GM19372 (cell line): ENCODE measurements at regions not wholly inside any gene's neighbourhood (a gene's known extent, or its start where the extent isn't known, plus 50 kb on each side); places are given as distances from the start of the nearest gene placed in this dataset.

ENCODE experiments used
- ATAC-seq: cut with Tn5 transposase; IDR thresholded peaks from one replicate; pipeline ENCODE4 v1.9.1; 2021; ENCODE audit warnings: mild to moderate bottlenecking, low read depth, moderate library complexity; ENCODE audit not compliant: unreplicated experiment

DNA sequence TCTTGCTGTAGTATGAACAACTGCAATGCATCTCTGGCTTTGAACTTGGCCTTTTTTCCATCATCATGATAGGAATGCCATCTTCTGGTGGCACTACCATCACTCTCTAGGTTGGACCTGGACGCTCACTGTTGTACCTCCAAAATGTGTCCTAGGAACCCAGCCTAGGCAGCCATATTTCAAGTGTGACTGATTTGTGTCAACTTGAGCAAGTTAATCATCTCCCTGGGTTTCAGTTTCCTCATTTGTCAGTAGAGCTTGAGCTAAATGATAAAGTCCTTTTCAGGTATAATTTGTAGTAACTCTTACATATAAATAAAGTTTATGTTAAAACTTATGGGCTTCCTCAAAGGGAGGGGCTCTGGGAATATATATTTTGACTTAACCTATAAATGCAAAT lies 241.7 kb upstream of the CEP162 start:
- no peak for ATAC-seq

DNA sequence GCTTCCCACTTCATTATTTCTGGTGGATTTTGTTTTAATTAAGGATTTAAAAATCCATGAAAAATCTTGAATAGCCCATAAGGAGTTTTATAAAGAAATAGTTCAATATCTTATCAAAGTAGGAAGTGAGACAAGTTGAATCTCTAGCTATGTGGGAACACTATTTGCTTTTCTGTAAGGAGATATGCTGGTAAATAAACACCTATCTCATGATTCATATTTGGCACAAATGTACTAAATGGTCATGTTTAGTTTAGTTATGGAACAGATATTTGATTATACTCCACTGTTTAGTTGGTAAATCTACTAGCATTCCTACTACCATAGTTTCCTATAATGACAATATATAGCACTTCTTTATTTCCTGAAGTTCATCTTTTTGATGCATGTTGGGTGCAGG lies 239.9 kb upstream of the CEP162 start:
- no peak for ATAC-seq

DNA sequence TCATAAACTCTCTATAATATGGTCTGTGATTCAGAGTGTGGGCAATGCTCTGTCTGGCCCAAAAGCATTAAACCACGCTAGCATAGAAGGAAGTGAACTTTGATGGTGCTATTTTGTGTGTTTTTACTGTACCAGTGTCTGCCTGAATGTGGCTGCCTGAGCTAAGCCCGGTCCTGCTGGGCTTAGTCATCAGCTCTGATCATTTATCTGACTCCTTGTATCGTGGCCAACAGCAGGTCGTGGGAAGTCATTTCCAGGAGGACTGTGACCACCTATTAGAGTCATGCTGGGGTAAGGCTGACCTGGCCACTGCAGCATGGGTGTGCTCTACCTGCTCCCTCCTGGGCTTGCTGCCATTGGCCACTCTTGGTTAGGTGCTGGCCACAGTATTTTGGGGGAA lies 239.1 kb upstream of the CEP162 start:
- no peak for ATAC-seq

DNA sequence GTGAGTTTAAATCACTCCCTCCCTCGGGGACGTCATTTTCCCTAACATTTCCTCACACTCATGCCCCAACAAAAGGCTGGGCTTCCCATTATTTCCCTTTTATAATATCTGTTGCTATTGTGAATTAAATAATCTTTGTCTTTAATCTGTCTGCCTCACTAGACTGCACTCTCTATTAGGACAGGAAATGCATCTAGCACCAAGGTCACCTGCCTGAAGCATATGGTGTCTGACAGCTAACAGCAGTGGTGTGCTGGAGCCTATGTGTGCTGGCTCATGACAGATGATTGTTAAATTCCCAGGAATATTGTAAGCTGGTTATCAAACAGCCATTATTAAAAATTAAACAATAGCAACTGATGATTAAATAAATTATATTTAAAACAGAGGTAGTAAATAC lies 237.0 kb upstream of the CEP162 start:
- no peak for ATAC-seq

DNA sequence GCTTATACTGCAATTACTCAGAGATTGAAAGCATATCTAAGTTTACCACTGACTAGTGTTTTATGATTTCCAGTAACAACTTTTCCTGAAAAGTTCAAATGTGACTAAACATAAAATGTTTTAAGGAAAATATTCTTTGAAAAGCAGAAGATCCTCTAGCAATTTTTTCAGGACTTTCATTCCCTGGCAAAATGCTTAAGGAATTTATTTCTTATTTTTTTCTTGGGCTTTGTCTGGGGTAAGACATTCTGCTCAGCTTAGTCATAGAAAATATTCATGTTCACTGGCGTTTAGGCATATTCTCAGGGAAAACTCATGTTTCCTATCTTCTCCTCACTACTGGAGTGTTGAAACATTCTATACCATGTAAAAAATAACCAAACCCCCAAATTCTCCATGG lies 235.3 kb upstream of the CEP162 start:
- ATAC-seq, result no peak

DNA sequence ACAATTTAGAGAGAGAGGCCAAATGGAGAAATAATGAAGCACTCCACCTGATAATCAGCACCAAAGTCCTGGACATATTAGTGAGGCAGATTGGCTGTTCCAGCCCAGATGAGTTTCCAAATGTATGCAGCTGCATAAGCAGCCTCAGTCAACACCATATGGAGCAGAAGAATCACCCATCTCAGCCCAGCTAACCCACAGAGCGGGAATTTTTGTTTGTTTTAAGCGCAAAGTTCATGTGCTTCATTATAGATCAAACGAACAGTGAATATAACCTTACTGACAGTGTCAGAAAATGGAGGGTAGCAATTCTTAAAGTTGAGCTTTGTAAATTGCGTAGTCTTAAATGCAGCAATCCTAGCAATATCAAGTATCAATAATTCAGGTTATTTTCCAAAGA lies 234.0 kb upstream of the CEP162 start:
- no peak for ATAC-seq

DNA sequence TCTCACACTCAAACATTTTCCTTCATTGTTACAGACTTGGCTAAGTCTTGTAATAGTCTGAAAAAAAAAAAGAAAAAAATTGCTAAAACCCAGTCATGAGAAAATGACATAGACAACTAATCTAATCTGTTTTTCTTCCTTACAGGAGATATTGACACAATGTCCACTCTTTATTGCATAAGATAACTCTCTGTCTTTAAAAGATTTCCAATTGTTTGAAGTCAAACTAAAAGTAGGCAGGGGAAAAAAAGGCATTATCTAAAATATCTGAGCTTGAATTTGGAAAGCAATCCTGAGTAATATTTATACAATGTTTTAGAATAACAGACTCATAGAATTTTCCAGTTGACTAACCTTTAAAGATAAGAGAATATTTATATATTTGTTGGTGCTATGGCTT lies 233.0 kb upstream of the CEP162 start:
- no peak for ATAC-seq

DNA sequence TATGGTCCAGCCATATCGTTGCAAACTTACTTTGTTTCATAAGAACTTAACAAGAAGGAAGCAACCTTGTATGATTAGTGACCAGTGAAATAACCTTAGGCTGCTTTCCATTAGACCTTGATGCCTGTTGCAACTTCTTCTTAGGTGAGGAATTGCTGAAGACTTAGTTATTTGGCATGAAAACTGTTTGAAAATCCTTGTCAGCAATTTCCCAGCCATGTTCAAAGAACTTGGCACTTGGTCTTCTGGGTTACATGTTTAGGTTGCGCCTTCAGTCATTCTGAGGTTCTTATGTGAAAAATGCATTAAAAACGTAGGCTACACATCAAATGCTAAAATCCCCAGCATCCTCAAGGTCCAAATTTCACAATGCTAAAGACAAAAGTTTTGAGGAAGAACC lies 232.0 kb upstream of the CEP162 start:
- ATAC-seq, result no peak

DNA sequence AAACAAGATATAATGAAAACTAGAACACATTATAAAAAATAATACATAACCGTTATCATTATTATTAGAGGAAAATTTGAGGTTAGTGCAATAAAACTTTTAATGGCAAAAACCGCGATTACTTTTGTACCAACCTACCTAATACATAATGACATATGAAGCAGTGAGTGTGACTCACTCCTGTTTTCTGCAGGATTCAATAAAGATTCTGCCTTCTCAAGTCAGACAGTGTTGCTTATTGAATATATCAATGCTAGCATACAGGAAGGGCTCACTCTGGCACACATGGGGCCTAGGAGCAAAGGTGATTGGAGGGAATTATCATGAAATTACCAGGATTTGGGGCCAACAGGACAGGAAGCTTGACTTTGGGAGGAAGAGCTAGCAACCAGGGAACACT lies 230.8 kb upstream of the CEP162 start:
- ATAC-seq, result no peak

DNA sequence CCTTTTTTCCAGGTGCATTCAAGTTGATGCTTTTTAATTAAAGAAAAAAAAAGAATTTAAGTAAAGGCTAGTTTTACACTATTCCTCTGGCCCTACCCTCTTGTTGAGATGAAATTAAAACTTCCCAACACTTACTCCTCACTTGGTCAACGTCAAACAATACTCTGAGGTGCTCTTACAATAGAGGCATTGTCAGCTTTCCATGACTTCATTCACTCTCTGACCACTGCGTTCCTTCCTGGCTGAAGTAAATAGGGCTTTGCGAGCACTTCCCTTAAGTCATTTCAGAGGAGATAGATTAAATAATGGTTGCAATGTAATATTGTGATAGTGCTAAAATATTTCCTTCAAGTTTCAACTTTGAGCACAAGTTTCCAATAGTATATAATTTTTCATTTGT lies 229.8 kb upstream of the CEP162 start:
- no peak for ATAC-seq

DNA sequence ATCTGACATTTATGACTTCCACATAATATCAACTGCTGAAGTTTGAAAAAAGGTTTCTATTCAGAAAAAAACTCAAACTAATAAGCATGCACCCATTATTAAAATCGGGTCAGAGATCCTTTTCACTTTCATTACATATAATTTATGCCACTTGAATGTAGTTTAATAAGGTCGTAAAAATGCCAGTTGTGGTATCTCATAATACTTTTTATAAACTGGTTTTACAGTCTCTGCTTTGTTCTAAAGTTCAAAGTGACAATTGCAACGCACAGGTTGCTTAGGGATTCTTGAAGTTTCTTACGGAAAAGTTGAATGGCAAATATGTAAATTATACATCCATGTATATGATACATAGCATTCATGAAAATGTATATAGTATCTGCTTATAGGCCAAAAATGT lies 229.4 kb upstream of the CEP162 start:
- ATAC-seq, result no peak

DNA sequence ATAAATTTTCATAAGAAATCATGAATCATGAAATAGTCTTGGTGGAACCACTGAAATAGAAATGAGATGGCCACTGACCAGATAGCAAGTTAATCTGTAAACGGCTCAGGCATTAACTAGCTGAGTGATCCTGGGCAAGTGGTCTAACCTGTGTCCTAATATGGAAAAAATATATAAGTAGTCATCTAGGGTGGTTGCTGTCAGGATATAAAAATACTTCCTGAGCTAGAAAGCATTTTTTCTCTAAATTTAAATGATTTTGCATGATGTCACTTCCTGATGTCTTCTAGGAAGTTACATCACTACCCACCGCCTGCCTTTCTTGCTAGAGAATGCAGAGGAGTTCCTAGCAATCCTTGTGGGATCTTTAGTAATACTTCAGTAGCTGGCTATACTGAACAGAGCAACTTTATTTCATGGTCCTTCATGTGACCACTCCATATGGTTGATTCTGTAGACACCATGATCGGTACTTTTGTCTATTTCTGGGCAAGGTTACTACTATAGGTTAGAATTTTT lies 228.1 kb upstream of the CEP162 start:
- ATAC-seq, result no peak

DNA sequence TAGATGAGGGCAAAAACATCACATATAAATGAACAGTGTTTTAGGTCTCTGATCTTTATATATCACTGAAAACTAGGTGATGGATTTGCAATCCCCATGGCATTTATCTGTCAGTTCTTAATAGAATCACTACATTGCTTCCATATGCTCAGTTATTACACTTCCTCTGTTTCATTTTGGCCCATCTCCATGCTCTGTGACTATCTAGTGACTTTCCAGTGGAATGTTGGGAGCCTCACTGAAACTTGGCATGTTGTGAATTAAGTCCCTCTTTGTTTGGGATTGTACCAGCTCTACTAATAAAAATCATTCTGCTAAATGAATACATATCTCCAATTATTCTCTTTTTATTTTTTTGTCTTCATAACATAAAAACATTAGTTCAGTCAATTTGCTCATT lies 226.1 kb upstream of the CEP162 start:
- no peak for ATAC-seq

DNA sequence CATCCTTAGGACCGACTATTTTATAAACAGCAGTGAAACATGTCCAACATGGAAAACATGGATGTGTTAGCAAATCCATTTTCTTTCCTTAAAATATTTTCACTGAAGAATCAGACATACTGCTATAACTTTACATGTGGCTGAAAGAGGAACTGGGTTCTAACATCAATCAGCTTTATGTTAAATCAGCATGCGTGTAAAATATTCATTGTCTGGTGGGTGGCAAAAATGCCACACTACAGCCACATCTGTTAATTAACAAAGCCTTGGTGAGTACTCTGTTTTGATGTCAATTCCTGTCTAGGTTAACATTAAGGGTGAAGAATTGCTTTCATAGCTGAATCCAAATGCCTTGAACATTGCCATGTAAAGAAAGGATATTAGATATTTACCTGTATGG lies 222.6 kb upstream of the CEP162 start:
- ATAC-seq, result no peak

DNA sequence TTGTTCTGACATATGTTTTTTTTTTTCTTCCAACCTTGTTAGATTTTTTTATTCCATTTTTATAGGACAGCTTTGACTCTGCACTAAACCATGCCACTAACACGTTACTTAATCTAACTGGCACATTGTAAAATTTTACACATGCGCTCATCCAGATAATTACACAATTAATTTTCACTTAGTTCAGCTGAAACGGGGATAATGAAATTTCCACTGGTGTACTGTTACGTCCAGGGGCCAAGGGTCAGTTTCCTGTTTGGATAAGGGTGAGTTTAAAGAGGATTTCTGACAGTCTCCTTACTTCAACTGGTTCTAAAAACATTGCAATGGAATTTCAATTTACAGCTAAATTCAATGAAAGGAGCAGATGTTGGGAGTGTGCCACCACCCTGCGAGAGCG lies 221.8 kb upstream of the CEP162 start:
- ATAC-seq, result no peak

DNA sequence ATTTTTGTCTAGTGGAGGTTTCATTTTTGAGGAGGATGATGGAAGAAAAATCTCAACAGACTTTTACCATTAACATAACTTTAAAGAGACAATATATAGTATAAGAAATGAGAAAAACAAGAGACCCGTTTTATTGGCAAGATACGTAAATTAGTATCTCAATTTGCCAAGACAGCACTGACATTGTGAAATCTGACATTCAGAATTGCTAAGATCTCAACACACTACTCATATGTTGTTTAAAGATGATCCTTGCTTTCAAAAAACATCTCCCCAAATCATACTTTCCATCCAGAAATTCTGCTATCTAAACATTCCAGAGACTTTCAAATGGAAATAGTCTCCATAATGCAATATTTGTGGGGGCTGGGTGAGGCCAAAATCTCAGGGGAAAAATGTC lies 220.9 kb upstream of the CEP162 start:
- no peak for ATAC-seq

DNA sequence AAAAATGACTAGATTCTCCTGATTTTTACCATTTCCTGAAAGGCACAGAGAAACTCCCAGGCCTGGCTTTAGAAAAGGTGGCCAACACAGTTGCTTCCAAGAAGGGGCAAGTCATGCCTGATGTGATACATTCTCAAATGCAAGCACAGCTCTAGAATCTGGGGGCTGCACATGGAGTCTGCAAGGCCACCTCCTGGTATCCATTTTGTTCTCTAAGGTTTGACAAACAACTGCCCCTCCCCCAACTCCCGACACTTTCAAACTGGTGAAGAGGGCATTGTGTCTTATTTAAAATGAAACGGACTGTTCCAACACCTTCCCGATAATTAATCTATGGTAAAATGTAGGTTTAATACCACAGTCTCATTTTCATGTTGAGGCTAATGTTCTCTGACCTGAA lies 220.2 kb upstream of the CEP162 start:
- no peak for ATAC-seq

DNA sequence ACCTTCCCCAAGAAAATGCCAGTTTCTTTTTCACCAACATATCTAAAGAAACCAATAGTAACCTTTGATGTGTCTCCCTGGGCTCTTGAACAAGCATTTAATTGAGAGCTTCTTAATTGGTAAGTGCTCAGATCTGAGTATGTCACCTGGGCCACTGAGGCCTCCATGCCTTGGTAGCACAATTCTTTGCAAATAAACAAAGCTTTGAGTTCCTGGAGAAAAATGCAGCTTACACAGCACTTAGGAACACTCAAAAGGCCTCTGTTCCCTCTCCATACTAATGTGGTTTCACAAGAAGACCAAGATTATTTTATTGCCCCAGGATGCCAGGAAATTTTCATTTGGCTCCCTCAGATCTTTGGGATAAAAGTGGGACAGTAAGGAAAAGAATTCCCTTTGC lies 217.6 kb upstream of the CEP162 start:
- ATAC-seq, result no peak

DNA sequence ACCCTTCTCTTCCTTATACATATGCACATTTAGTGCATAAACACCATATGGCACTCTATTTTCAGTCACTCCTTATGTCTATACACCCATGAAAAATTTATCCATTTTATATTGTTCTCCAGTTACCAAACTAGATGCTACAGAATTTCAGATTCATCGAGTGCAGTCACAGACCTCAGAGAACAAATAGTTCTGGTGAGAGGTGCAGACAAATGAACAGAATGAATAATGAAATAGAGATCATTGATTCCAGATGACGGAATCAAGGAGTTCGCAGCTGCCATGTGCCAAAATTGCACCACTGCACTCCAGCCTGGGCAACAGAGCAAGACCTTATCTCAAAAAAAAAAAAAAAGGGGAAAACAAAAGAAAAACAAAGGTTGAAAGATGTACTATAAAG lies 214.8 kb upstream of the CEP162 start:
- no peak for ATAC-seq

DNA sequence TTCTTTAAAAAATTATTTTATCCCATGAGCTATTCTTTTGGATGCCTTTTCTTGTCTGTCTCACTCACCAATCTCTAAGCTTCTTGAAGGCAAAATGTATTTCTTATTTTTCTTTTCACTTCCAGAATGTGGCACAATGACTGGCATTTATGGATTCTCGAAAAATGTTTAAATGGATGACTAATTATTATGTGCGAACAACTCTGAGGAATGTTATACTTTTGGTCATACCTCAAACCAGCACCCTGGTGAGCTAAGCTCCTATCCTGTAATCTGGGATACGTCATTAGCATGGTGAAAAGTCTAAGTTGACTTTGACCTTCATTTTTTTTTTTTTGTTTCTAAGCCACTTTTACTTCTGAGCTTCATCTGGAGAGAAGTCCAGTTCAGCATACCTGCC lies 214.0 kb upstream of the CEP162 start:
- no peak for ATAC-seq

DNA sequence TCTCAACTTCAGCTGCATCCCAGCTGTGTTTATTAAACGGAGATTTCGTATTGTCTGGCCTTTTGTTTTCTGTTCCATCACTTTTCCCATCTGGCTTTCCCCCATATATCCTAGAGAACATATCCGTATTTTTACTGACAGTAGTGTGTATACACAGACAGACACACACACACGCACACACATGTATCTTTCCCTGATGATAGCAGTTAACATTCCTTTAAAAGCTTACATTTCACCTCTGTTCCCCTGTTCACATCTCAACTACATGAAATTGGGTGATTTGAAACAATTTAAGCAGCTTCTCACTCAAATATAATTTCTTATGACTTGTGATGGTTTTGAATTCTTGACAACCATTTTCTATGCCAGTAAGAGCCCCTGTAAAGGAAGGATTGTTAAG lies 207.1 kb upstream of the CEP162 start:
- no peak for ATAC-seq

DNA sequence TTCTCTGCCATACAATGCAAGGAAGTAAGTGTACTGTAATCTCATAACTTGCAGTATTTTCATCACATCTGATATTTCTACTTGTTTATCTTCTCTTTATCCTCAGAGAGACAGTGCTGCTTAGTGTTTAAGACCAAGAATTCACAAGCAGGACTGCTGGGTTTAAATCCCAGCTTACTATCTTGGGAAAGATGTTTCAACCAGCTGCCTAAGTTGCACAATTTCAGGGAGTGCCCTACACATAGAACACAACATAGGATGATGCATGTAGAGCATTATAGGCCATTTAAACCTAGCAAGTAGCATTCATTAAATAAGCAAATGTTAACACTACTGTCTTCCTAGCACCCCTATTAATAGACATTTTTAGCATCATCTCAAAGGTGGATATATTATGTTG lies 205.2 kb upstream of the CEP162 start:
- no peak for ATAC-seq

DNA sequence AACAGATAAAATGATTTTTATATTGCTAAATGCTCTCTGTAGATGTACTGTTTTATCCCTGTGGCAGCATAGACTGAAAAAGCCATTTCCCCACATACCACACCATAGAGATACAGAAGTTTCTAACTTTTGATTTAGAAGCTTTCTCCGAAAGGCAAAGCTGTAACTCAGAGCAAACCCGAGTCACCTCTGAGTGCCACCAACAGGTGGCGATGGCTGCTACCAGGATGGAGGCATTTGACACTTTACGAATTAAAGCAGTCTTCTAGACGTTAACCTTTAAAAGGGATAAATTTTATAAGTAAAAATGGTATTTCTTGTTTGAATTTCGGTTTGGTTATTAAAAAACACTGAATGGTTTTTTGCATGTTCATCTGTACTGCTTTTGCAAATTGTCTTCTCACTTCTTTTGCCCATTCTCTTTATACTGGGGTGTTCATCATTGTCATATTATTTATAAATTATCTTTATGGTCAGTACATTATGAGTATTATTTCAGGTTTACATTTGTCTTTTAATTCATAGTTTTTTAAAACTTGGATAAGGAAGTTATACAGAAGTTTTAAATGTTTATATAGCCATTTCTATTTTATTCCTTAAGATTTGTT lies 201.0 kb upstream of the CEP162 start:
- ATAC-seq, result peak; percentile 70
